B cell (primary cell): ENCODE measurements at regions not wholly inside any gene's neighbourhood (a gene's known extent, or its start where the extent isn't known, plus 50 kb on each side); places are given as distances from the start of the nearest gene placed in this dataset.

Experiments used
- ATAC-seq: fragments of 200-7000 bp; cut with Tn5 transposase; one replicate; pipeline ENCODE4 v1.10.0; 2021; ENCODE audit warnings: low read depth, mild to moderate bottlenecking, moderate number of reproducible peaks, moderate library complexity
- CTCF ChIA-PET: fragments of 350-600 bp; sonication (Branson Sonifier 250); formaldehyde crosslinking; loops from one replicate; lab custom pipeline; 2021; ENCODE audit warnings: antibody characterized with exemption, inconsistent platforms; lab: Charles Lee
- POLR2A ChIA-PET: fragments of 350-600 bp; sonication (Branson Sonifier 250); formaldehyde crosslinking; loops from one replicate; lab custom pipeline; 2021; ENCODE audit warnings: antibody characterized with exemption; lab: Charles Lee
- DNase-seq: peaks from one replicate; pipeline ENCODE4 v3.0.0; 2013
- H2AFZ ChIP-seq: 2 replicates; pipeline ENCODE4 v1.6.1; 2012; ENCODE audit warnings: mild to moderate bottlenecking, low read depth, low read length; ENCODE audit not compliant: insufficient read depth, poor library complexity, severe bottlenecking
- H3K27ac ChIP-seq, 2 donors: 1 replicate in 1 of 2; 2 replicates in 1 of 2; pipeline ENCODE4 v1.5.1; 2012 to 2013; ENCODE audit warnings: low read length in 2 of 2, mild to moderate bottlenecking in 2 of 2, moderate library complexity in 1 of 2
- H3K27me3 ChIP-seq, 4 experiments: fragments of 200-600 bp in 1 of 4; sonication (generic) in 1 of 4; replicated peaks in 1 of 4; 1 replicate in 2 of 4; 2 replicates in 2 of 4; pipeline versions ENCODE4 v1.6.1 to v1.7.0; 2013 to 2016; ENCODE audit warnings: low read length in 3 of 4, mild to moderate bottlenecking in 2 of 4, mixed read lengths in 1 of 4, moderate library complexity in 1 of 4; ENCODE audit not compliant: insufficient read depth in 4 of 4, control insufficient read depth in 3 of 4; ENCODE audit errors: control extremely low read depth in 1 of 4
- H3K36me3 ChIP-seq, 2 experiments: replicated peaks in 1 of 2; 1 replicate in 1 of 2; 2 replicates in 1 of 2; pipeline versions ENCODE4 v1.6.1 to v1.7.1; 2013; ENCODE audit warnings: low read length in 1 of 2; ENCODE audit not compliant: insufficient read depth in 2 of 2, control insufficient read depth in 1 of 2; ENCODE audit errors: control extremely low read depth in 1 of 2, extremely low read depth in 1 of 2
- H3K4me1 ChIP-seq, 2 donors: fragments of 200-600 bp in 1 of 2; sonication (generic) in 1 of 2; 1 replicate in 1 of 2; 2 replicates in 1 of 2; pipeline versions ENCODE4 v1.5.1 to v1.6.1; 2013 to 2017; ENCODE audit warnings: low read length in 2 of 2; ENCODE audit not compliant: control insufficient read depth in 2 of 2, insufficient read depth in 2 of 2
- H3K4me2 ChIP-seq: replicated peaks from 2 replicates; pipeline ENCODE3; 2012; ENCODE audit warnings: mild to moderate bottlenecking, low read depth, low read length; ENCODE audit not compliant: poor library complexity, severe bottlenecking
- H3K4me3 ChIP-seq, 5 experiments: fragments of 200-600 bp in 1 of 5; sonication (generic) in 1 of 5; 1 replicate in 3 of 5; 2 replicates in 2 of 5; pipeline versions ENCODE4 v1.5.1 to v1.7.0; 2011 to 2016; ENCODE audit warnings: low read length in 4 of 5, mild to moderate bottlenecking in 4 of 5, low read depth in 2 of 5, control low read depth in 1 of 5, moderate library complexity in 1 of 5; ENCODE audit not compliant: insufficient read depth in 1 of 5; ENCODE audit errors: control extremely low read depth in 1 of 5, extremely low read depth in 1 of 5
- H3K79me2 ChIP-seq: fragments of 200-600 bp; sonication (generic); one replicate; pipeline ENCODE4 v1.6.0; 2016; ENCODE audit warnings: low read length; ENCODE audit not compliant: control insufficient read depth, insufficient read depth
- H3K9ac ChIP-seq: fragments of 200-600 bp; sonication (generic); 2 replicates; pipeline ENCODE4 v1.6.1; 2017; ENCODE audit warnings: mild to moderate bottlenecking, low read length, moderate library complexity
- H3K9me3 ChIP-seq, 3 donors: one replicate each; pipeline versions ENCODE4 v1.6.1 to v1.7.1; 2013; ENCODE audit warnings: low read length in 2 of 3; ENCODE audit not compliant: control insufficient read depth in 2 of 3, insufficient read depth in 1 of 3; ENCODE audit errors: control extremely low read depth in 1 of 3
- H4K20me1 ChIP-seq: 2 replicates; pipeline ENCODE4 v1.6.0; 2012; ENCODE audit warnings: mild to moderate bottlenecking, low read length; ENCODE audit not compliant: insufficient read depth, control insufficient read depth, poor library complexity, severe bottlenecking
- H3K27ac Mint-ChIP-seq: one replicate; pipeline ENCODE4 v1.8.0; 2021; ENCODE audit warnings: mixed read lengths
- H3K27me3 Mint-ChIP-seq: one replicate; pipeline ENCODE4 v1.8.0; 2021; ENCODE audit warnings: mixed read lengths
- H3K4me1 Mint-ChIP-seq: one replicate; pipeline ENCODE4 v1.8.0; 2021; ENCODE audit warnings: mixed read lengths
- H3K4me3 Mint-ChIP-seq: one replicate; pipeline ENCODE4 v1.8.0; 2021; ENCODE audit warnings: mixed read lengths
- H3K9me3 Mint-ChIP-seq: one replicate; pipeline ENCODE4 v1.8.0; 2022; ENCODE audit warnings: mixed read lengths; ENCODE audit not compliant: insufficient read depth
- CTCF ChIP-seq: fragments of 200-600 bp; IDR thresholded peaks from one replicate; pipeline ENCODE4 v1.8.0; 2022; ENCODE audit warnings: antibody characterized with exemption, mild to moderate bottlenecking
- EZH2 ChIP-seq: IDR thresholded peaks from 2 replicates; pipeline ENCODE4 v1.6.1; 2012; ENCODE audit warnings: borderline replicate concordance, low read depth, mild to moderate bottlenecking, moderate library complexity, low read length; ENCODE audit not compliant: insufficient read depth, poor library complexity, severe bottlenecking
- WGBS: methylation state at CpG from one replicate; pipeline ENCODE4 v1.1.5; 2013; ENCODE audit warnings: missing lambda C conversion rate; ENCODE audit not compliant: insufficient coverage; 5-methylcytosine and 5-hydroxymethylcytosine counted together
- intact Hi-C: fragments of 100-400 bp; cut with micrococcal nuclease; formaldehyde crosslinking; loops from one replicate; pipeline ENCODE4 v1.10.0; 2022

- Histone ChIP-seq H3K9me3 (no peaks in the 10 kb centered on the region), H3K79me2 (no peaks in the 10 kb centered on the region), H3K27me3 (peaks cover 0 to 3% (median 0%) of the 10 kb centered on the region in 4 experiments), H3K4me2 (no peak overlapping the region), H2AFZ (no peak overlapping the region), H3K4me3 (no peak overlapping the region), H4K20me1 (no peaks in the 10 kb centered on the region), H3K4me1 (no peaks in the 10 kb centered on the region), H3K9ac (no peak overlapping the region), H3K27ac (no peak overlapping the region), H3K36me3 (no peaks in the 10 kb centered on the region)
- POLR2A ChIA-PET, result no interaction called here
- Mint-ChIP-seq H3K9me3 (no peaks in the 10 kb centered on the region), H3K4me1 (no peaks in the 10 kb centered on the region), H3K27ac (no peak overlapping the region), H3K27me3 (peaks cover 33% of the 10 kb centered on the region), H3K4me3 (no peak overlapping the region)
- CTCF ChIA-PET, result no interaction called here
- intact Hi-C loops, result no loop called here
- DNase-seq (no peak), ATAC-seq (no peak)
- no peak for TF ChIP-seq EZH2
- TF ChIP-seq CTCF, result no peak
Observed at GRCh38 chr2:118791483-118791882, 56.0 kb downstream of the EN1 start.

- H3K27me3 Mint-ChIP-seq, result peaks cover 25% of the 10 kb centered on the region
- WGBS, result 30% methylated on average over 5 of the region's 7 CpGs
Observed at GRCh38 chr2:118786746-118787145, 60.7 kb downstream of the EN1 start.

More at GRCh38 chr2:118786746-118787145, 60.7 kb downstream of the EN1 start:
- Histone ChIP-seq H4K20me1 (no peaks in the 10 kb centered on the region), H3K4me3 (no peak overlapping the region), H3K36me3 (no peaks in the 10 kb centered on the region), H3K4me2 (no peak overlapping the region), H3K27ac (no peak overlapping the region), H3K4me1 (no peaks in the 10 kb centered on the region), H3K9me3 (no peaks in the 10 kb centered on the region), H3K9ac (no peak overlapping the region), H3K27me3 (peaks cover 0 to 3% (median 0%) of the 10 kb centered on the region in 4 experiments), H3K79me2 (no peaks in the 10 kb centered on the region), H2AFZ (no peak overlapping the region)
- ChIA-PET POLR2A (no interaction called here), CTCF (no interaction called here)
- DNase-seq (no peak), ATAC-seq (no peak)
- no peaks in the 10 kb centered on the region for H3K4me1 Mint-ChIP-seq
- intact Hi-C loops, result no loop called here
- no peak overlapping the region for H3K27ac Mint-ChIP-seq
- TF ChIP-seq CTCF (no peak), EZH2 (no peak)
- H3K4me3 Mint-ChIP-seq, result no peak overlapping the region
- H3K9me3 Mint-ChIP-seq, result no peaks in the 10 kb centered on the region
